Mesenchymal stem cell (in vitro differentiated cells and primary cell): ENCODE measurements at regions not wholly inside any gene's neighbourhood (a gene's known extent, or its start where the extent isn't known, plus 50 kb on each side); places are given as distances from the start of the nearest gene placed in this dataset.

ENCODE experiments used
- DNase-seq: peaks from one replicate; pipeline ENCODE4 v3.0.0-alpha.2; 2013
- H2AFZ ChIP-seq: one replicate; pipeline ENCODE4 v1.6.1; 2013; ENCODE audit warnings: low read depth, mild to moderate bottlenecking, control low read depth, inconsistent platforms, low read length, moderate library complexity
- H2AK5ac ChIP-seq: 2 replicates; pipeline ENCODE4 v1.6.1; 2013; ENCODE audit warnings: low read length, moderate library complexity, mild to moderate bottlenecking, inconsistent platforms; ENCODE audit not compliant: severe bottlenecking
- H2BK120ac ChIP-seq: one replicate; pipeline ENCODE4 v1.6.1; 2013; ENCODE audit warnings: low read depth, mild to moderate bottlenecking, inconsistent platforms, low read length, moderate library complexity
- H2BK12ac ChIP-seq, 2 experiments: one replicate each; pipeline ENCODE4 v1.6.1; 2013; ENCODE audit warnings: inconsistent platforms in 2 of 2, low read length in 2 of 2, mild to moderate bottlenecking in 2 of 2, moderate library complexity in 2 of 2, control low read depth in 1 of 2
- H2BK15ac ChIP-seq: one replicate; pipeline ENCODE4 v1.6.1; 2013; ENCODE audit warnings: mild to moderate bottlenecking, low read depth, inconsistent platforms; ENCODE audit not compliant: poor library complexity, severe bottlenecking
- H2BK5ac ChIP-seq: 2 replicates; pipeline ENCODE4 v1.6.1; 2013; ENCODE audit warnings: low read depth, mild to moderate bottlenecking, low read length, control low read depth, inconsistent platforms; ENCODE audit not compliant: poor library complexity, severe bottlenecking
- H3K14ac ChIP-seq, 2 experiments: one replicate each; pipeline ENCODE4 v1.6.1; 2013; ENCODE audit warnings: inconsistent platforms in 2 of 2, low read length in 2 of 2, control low read depth in 1 of 2, mild to moderate bottlenecking in 1 of 2, moderate library complexity in 1 of 2
- H3K18ac ChIP-seq, 2 experiments: one replicate each; pipeline ENCODE4 v1.6.1; 2013; ENCODE audit warnings: inconsistent platforms in 2 of 2, low read length in 2 of 2, control low read depth in 1 of 2, low read depth in 1 of 2, mild to moderate bottlenecking in 1 of 2
- H3K23ac ChIP-seq, 2 experiments: one replicate each; pipeline ENCODE4 v1.6.1; 2013; ENCODE audit warnings: inconsistent platforms in 2 of 2, low read length in 2 of 2, mild to moderate bottlenecking in 2 of 2, moderate library complexity in 2 of 2, control low read depth in 1 of 2
- H3K27ac ChIP-seq: 2 replicates; pipeline ENCODE4 v1.5.1; 2013; ENCODE audit warnings: mild to moderate bottlenecking, moderate library complexity, low read length, control low read depth, inconsistent platforms; ENCODE audit not compliant: poor library complexity, severe bottlenecking
- H3K27me3 ChIP-seq, 2 experiments: 2 replicates each; pipeline versions ENCODE4 v1.6.1 to v1.7.0; 2013; ENCODE audit warnings: low read length in 2 of 2, mild to moderate bottlenecking in 2 of 2, moderate library complexity in 2 of 2, control low read depth in 1 of 2, inconsistent platforms in 1 of 2; ENCODE audit not compliant: control insufficient read depth in 1 of 2, insufficient read depth in 1 of 2
- H3K36me3 ChIP-seq, 2 experiments: 2 replicates each; pipeline versions ENCODE4 v1.6.1 to v1.7.0; 2013; ENCODE audit warnings: low read length in 2 of 2, control low read depth in 1 of 2, inconsistent platforms in 1 of 2, low read depth in 1 of 2, mild to moderate bottlenecking in 1 of 2; ENCODE audit not compliant: insufficient read depth in 2 of 2, control insufficient read depth in 1 of 2
- H3K4ac ChIP-seq, 2 experiments: one replicate each; pipeline ENCODE4 v1.6.1; 2013; ENCODE audit warnings: inconsistent platforms in 2 of 2, low read length in 2 of 2, mild to moderate bottlenecking in 2 of 2, moderate library complexity in 2 of 2, control low read depth in 1 of 2, low read depth in 1 of 2
- H3K4me1 ChIP-seq: 2 replicates; pipeline ENCODE4 v1.6.1; 2013; ENCODE audit warnings: low read depth, low read length, control low read depth; ENCODE audit not compliant: control insufficient read depth, insufficient read depth
- H3K4me2 ChIP-seq: 2 replicates; pipeline ENCODE4 v1.6.1; 2013; ENCODE audit warnings: low read length, mild to moderate bottlenecking, inconsistent platforms; ENCODE audit not compliant: poor library complexity, severe bottlenecking
- H3K4me3 ChIP-seq, 2 experiments: 2 replicates each; pipeline versions ENCODE4 v1.5.1 to v1.7.0; 2013; ENCODE audit warnings: low read length in 2 of 2, mild to moderate bottlenecking in 2 of 2, control low read depth in 1 of 2, low read depth in 1 of 2; ENCODE audit not compliant: insufficient read depth in 1 of 2
- H3K79me1 ChIP-seq: replicated peaks from 2 replicates; pipeline ENCODE4 v1.6.1; 2013; ENCODE audit warnings: mild to moderate bottlenecking, control low read depth, low read length, inconsistent platforms; ENCODE audit not compliant: poor library complexity, severe bottlenecking
- H3K9ac ChIP-seq: 2 replicates; pipeline ENCODE4 v1.7.0; 2013; ENCODE audit warnings: mild to moderate bottlenecking, low read length, moderate library complexity
- H3K9me3 ChIP-seq: 2 replicates; pipeline ENCODE4 v1.7.0; 2013; ENCODE audit warnings: mild to moderate bottlenecking, low read length; ENCODE audit not compliant: control insufficient read depth
- H4K8ac ChIP-seq: one replicate; pipeline ENCODE4 v1.6.1; 2013; ENCODE audit warnings: inconsistent platforms, mild to moderate bottlenecking, low read length, moderate library complexity
- H4K91ac ChIP-seq: one replicate; pipeline ENCODE4 v1.6.1; 2013; ENCODE audit warnings: mild to moderate bottlenecking, low read length, inconsistent platforms
- WGBS: methylation state at CpG from one replicate; pipeline ENCODE4 v1.1.7; 2013; ENCODE audit warnings: mixed read lengths; 5-methylcytosine and 5-hydroxymethylcytosine counted together

- Histone ChIP-seq H3K4me2 (no peak overlapping the region), H3K9me3 (no peaks in the 10 kb centered on the region)
Observed at GRCh38 chr7:85828614-85829013, 641.8 kb upstream of the SEMA3D start.

GRCh38 chr7:85823396-85824080 lies 636.7 kb upstream of the SEMA3D start:
- Histone ChIP-seq H2BK15ac (no peak overlapping the region), H2BK120ac (no peak overlapping the region), H3K4me3 (no peak overlapping the region), H3K18ac (no peak overlapping the region), H3K23ac (no peak overlapping the region), H3K14ac (no peak overlapping the region), H3K27ac (no peak overlapping the region), H3K36me3 (no peaks in the 10 kb centered on the region), H4K91ac (no peak overlapping the region), H4K8ac (no peak overlapping the region), H2AK5ac (no peak overlapping the region), H3K79me1 (no peaks in the 10 kb centered on the region), H2AFZ (no peak overlapping the region), H2BK5ac (no peak overlapping the region), H3K9ac (no peak overlapping the region), H3K27me3 (no peaks in the 10 kb centered on the region), H3K4me1 (no peaks in the 10 kb centered on the region), H2BK12ac (no peak overlapping the region), H3K4me2 (no peak overlapping the region), H3K4ac (no peak overlapping the region), H3K9me3 (peaks cover 5% of the 10 kb centered on the region)
- DNase-seq, result no peak
- 94% methylated on average over 7 of the region's 8 CpGs for WGBS

More at GRCh38 chr7:85828614-85829013, 641.8 kb upstream of the SEMA3D start:
- no peak overlapping the region for H2BK12ac ChIP-seq
- H3K23ac ChIP-seq, result no peak overlapping the region
- no peak overlapping the region for H2BK120ac ChIP-seq
- no peak overlapping the region for H2AFZ ChIP-seq
- H3K27me3 ChIP-seq, result no peaks in the 10 kb centered on the region
- H3K4me3 ChIP-seq, result no peak overlapping the region
- H2BK15ac ChIP-seq, result no peak overlapping the region
- H2AK5ac ChIP-seq, result no peak overlapping the region
- no peaks in the 10 kb centered on the region for H3K79me1 ChIP-seq
- H3K27ac ChIP-seq, result no peak overlapping the region
- H3K4ac ChIP-seq, result no peak overlapping the region
- H3K36me3 ChIP-seq, result no peaks in the 10 kb centered on the region
- H3K18ac ChIP-seq, result no peak overlapping the region
- H2BK5ac ChIP-seq, result no peak overlapping the region
- peak; percentile 38 for DNase-seq
- H4K91ac ChIP-seq, result no peak overlapping the region
- WGBS, result 30% methylated on average over 2 of the region's 2 CpGs
- no peak overlapping the region for H4K8ac ChIP-seq
- H3K14ac ChIP-seq, result no peak overlapping the region
- H3K4me1 ChIP-seq, result no peaks in the 10 kb centered on the region
- H3K9ac ChIP-seq, result no peak overlapping the region

- Histone ChIP-seq H3K27me3 (no peaks in the 10 kb centered on the region), H3K4ac (no peak overlapping the region), H3K23ac (no peak overlapping the region), H2AK5ac (no peak overlapping the region), H2AFZ (no peak overlapping the region), H2BK120ac (no peak overlapping the region), H3K9me3 (peaks cover 5% of the 10 kb centered on the region), H2BK12ac (no peak overlapping the region), H3K4me2 (no peak overlapping the region), H3K27ac (no peak overlapping the region), H3K36me3 (no peaks in the 10 kb centered on the region), H3K14ac (peak overlapping the region in 1 of 2 experiments; percentile 53), H3K79me1 (no peaks in the 10 kb centered on the region), H3K9ac (no peak overlapping the region), H4K91ac (no peak overlapping the region), H3K4me3 (peak overlapping the region in 1 of 2 experiments; percentile 32), H2BK5ac (no peak overlapping the region), H3K4me1 (no peaks in the 10 kb centered on the region), H4K8ac (no peak overlapping the region), H2BK15ac (no peak overlapping the region), H3K18ac (peak overlapping the region in 1 of 2 experiments; percentile 57)
- 96% methylated on average over 4 of the region's 4 CpGs for WGBS
- DNase-seq, result no peak
Observed at GRCh38 chr7:85821926-85822325, 635.1 kb upstream of the SEMA3D start.

- Histone ChIP-seq H3K18ac (no peak overlapping the region), H3K23ac (no peak overlapping the region), H2BK120ac (no peak overlapping the region), H3K4me1 (no peaks in the 10 kb centered on the region), H3K9ac (no peak overlapping the region), H2AK5ac (no peak overlapping the region), H2BK5ac (no peak overlapping the region), H4K91ac (peak overlapping the region; percentile 3), H3K4me2 (no peak overlapping the region), H3K9me3 (peaks cover 5% of the 10 kb centered on the region), H2BK15ac (no peak overlapping the region), H3K14ac (peak overlapping the region in 1 of 2 experiments; percentile 61), H4K8ac (peak overlapping the region; percentile 41), H3K27ac (no peak overlapping the region), H3K4me3 (no peak overlapping the region), H2BK12ac (no peak overlapping the region), H3K36me3 (no peaks in the 10 kb centered on the region), H3K79me1 (no peaks in the 10 kb centered on the region), H3K4ac (no peak overlapping the region), H2AFZ (no peak overlapping the region), H3K27me3 (no peaks in the 10 kb centered on the region)
- 97% methylated on average over 5 of the region's 5 CpGs for WGBS
- no peak for DNase-seq
Observed at GRCh38 chr7:85820702-85821443, 634.0 kb upstream of the SEMA3D start.
